GM23338 (cell line): ENCODE measurements at regions not wholly inside any gene's neighbourhood (a gene's known extent, or its start where the extent isn't known, plus 50 kb on each side); places are given as distances from the start of the nearest gene placed in this dataset.

Source experiments
- CREB1 ChIP-seq: fragments of 250-450 bp; sonication (Bioruptor Pico); IDR thresholded peaks from 2 replicates; pipeline ENCODE4 v1.5.0; 2020; ENCODE audit warnings: low read depth, mild to moderate bottlenecking, moderate library complexity
- CTCF ChIP-seq, 2 experiments: fragments of 200-600 bp in 1 of 2; sonication (generic) in 1 of 2; conservative IDR thresholded peaks; 2 replicates each; pipeline versions ENCODE4 v1.5.1 to v1.6.1; 2016 to 2017; ENCODE audit warnings: antibody characterized with exemption in 2 of 2, low read depth in 2 of 2, mild to moderate bottlenecking in 2 of 2, moderate library complexity in 1 of 2
- EZH2 ChIP-seq: fragments of 200-600 bp; sonication (generic); IDR thresholded peaks from one replicate; pipeline ENCODE4 v1.8.0; 2017; ENCODE audit warnings: antibody characterized with exemption, mild to moderate bottlenecking, low read depth; ENCODE audit not compliant: unreplicated experiment
- EZH2phosphoT487 ChIP-seq: fragments of 200-600 bp; sonication (generic); IDR thresholded peaks from one replicate; pipeline ENCODE4 v1.8.1; 2018; ENCODE audit warnings: antibody characterized with exemption; ENCODE audit not compliant: unreplicated experiment
- JUNB ChIP-seq: IDR thresholded peaks from one replicate; pipeline ENCODE4 v1.6.1; 2016; ENCODE audit warnings: antibody characterized with exemption; ENCODE audit not compliant: unreplicated experiment
- NANOG ChIP-seq: IDR thresholded peaks from 2 replicates; pipeline ENCODE4 v1.6.1; 2016; ENCODE audit warnings: antibody characterized with exemption, borderline replicate concordance
- POLR2AphosphoS5 ChIP-seq: IDR thresholded peaks from 2 replicates; pipeline ENCODE4 v1.6.1; 2016; ENCODE audit warnings: antibody characterized with exemption, low read depth
- REST ChIP-seq: IDR thresholded peaks from one replicate; pipeline ENCODE4 v1.6.1; 2018; ENCODE audit warnings: antibody characterized with exemption; ENCODE audit not compliant: unreplicated experiment
- STAT1 ChIP-seq: IDR thresholded peaks from one replicate; pipeline ENCODE4 v1.6.1; 2016; ENCODE audit warnings: antibody characterized with exemption; ENCODE audit not compliant: unreplicated experiment
- ZNF114 ChIP-seq: fragments of 250-450 bp; sonication (Bioruptor Pico); IDR thresholded peaks from 2 replicates; pipeline ENCODE4 v1.5.0; 2020; ENCODE audit warnings: mild to moderate bottlenecking, moderate library complexity
- ZNF462 ChIP-seq: fragments of 250-450 bp; sonication (Bioruptor Pico); IDR thresholded peaks from 2 replicates; pipeline ENCODE4 v1.5.0; 2020; ENCODE audit warnings: mild to moderate bottlenecking, moderate library complexity
- TF ChIP-seq, protein P1 (sequence below): IDR thresholded peaks from 2 replicates; pipeline ENCODE4 v1.6.1; 2016; ENCODE audit warnings: antibody characterized with exemption

DNA sequence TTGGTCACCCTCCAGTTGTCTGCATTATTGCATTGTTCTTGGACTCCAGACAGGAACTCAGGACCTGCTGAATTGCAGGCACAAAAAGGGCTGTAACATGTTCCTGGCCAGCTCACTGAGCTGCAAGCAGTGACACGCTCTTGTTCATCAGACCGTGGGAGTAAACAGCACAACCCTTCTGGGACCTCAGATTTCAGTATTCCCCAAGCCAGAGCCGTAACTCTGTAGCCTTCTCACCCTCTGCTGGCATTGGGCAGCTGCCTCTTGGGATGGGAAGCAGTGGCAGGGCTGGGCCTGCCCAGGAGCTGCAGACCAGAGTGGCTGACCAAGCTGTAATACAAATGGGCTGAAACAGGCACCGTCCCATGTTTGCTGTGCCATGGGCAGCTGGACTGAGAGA, 607.1 kb upstream of the BCHE start:
- TF ChIP-seq CTCF (conservative IDR thresholded peaks at IDR 0.05; ENCODE audit: low read depth in 2 of 2) (no peak), EZH2 (no peak), POLR2AphosphoS5 (no peak), EZH2phosphoT487 (no peak), CREB1 (CRISPR knock-in tag) (no peak), REST (no peak), JUNB (no peak), ZNF114 (CRISPR knock-in tag) (no peak), NANOG (no peak), ZNF462 (CRISPR knock-in tag) (no peak), STAT1 (no peak)
- TF ChIP-seq, protein P1, sequence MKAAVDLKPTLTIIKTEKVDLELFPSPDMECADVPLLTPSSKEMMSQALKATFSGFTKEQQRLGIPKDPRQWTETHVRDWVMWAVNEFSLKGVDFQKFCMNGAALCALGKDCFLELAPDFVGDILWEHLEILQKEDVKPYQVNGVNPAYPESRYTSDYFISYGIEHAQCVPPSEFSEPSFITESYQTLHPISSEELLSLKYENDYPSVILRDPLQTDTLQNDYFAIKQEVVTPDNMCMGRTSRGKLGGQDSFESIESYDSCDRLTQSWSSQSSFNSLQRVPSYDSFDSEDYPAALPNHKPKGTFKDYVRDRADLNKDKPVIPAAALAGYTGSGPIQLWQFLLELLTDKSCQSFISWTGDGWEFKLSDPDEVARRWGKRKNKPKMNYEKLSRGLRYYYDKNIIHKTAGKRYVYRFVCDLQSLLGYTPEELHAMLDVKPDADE: no peak
